ENCODE measurements at regions not wholly inside any gene's neighbourhood (a gene's known extent, or its start where the extent isn't known, plus 50 kb on each side); places are given as distances from the start of the nearest gene placed in this dataset.

- DNase-seq (ENCODE audit: low read depth), result no peak
Observed at GRCh38 chr10:62625484-62625883, 179.0 kb upstream of the ADO start.

GRCh38 chr10:62626079-62626478 lies 178.4 kb upstream of the ADO start:
- no peak for DNase-seq (ENCODE audit: low read depth)
- no peak overlapping the region for H3K4me3 ChIP-seq (ENCODE audit: low read length)
- TF ChIP-seq CTCF (conservative IDR thresholded peaks at IDR 0.05; ENCODE audit: low read depth, low read length), result no peak

More at GRCh38 chr10:62625484-62625883, 179.0 kb upstream of the ADO start:
- no peak for TF ChIP-seq CTCF (conservative IDR thresholded peaks at IDR 0.05; ENCODE audit: low read depth, low read length)
- no peak overlapping the region for H3K4me3 ChIP-seq (ENCODE audit: low read length)

GRCh38 chr10:62626817-62627216 lies 177.7 kb upstream of the ADO start:
- TF ChIP-seq CTCF (conservative IDR thresholded peaks at IDR 0.05; ENCODE audit: low read depth, low read length), result no peak
- no peak overlapping the region for H3K4me3 ChIP-seq (ENCODE audit: low read length)
- DNase-seq (ENCODE audit: low read depth), result no peak

GRCh38 chr10:62627983-62628382 lies 176.5 kb upstream of the ADO start:
- TF ChIP-seq CTCF (conservative IDR thresholded peaks at IDR 0.05; ENCODE audit: low read depth, low read length), result no peak
- no peak for DNase-seq (ENCODE audit: low read depth)
- no peak overlapping the region for H3K4me3 ChIP-seq (ENCODE audit: low read length)

- DNase-seq (ENCODE audit: low read depth), result no peak
- no peak overlapping the region for H3K4me3 ChIP-seq (ENCODE audit: low read length)
- TF ChIP-seq CTCF (conservative IDR thresholded peaks at IDR 0.05; ENCODE audit: low read depth, low read length), result no peak
Observed at GRCh38 chr10:62631241-62631640, 173.3 kb upstream of the ADO start.

GRCh38 chr10:62632071-62632809 lies 172.3 kb upstream of the ADO start:
- no peak for TF ChIP-seq CTCF (conservative IDR thresholded peaks at IDR 0.05; ENCODE audit: low read depth, low read length)
- no peak overlapping the region for H3K4me3 ChIP-seq (ENCODE audit: low read length)
- DNase-seq (ENCODE audit: low read depth), result no peak

- DNase-seq (ENCODE audit: low read depth), result no peak
- no peak for TF ChIP-seq CTCF (conservative IDR thresholded peaks at IDR 0.05; ENCODE audit: low read depth, low read length)
- no peak overlapping the region for H3K4me3 ChIP-seq (ENCODE audit: low read length)
Observed at GRCh38 chr10:62633976-62634375, 170.5 kb upstream of the ADO start.
